ENCODE measurements at regions not wholly inside any gene's neighbourhood (a gene's known extent, or its start where the extent isn't known, plus 50 kb on each side); places are given as distances from the start of the nearest gene placed in this dataset.

GRCh38 chr10:78247821-78248220, 214.2 kb downstream of the RPS24 start:
- TF ChIP-seq NFIC (IDR thresholded peaks at IDR 0.05; ENCODE audit: borderline replicate concordance) = no peak
- TF ChIP-seq FOSL2 (IDR thresholded peaks at IDR 0.05; ENCODE audit: borderline replicate concordance, low read depth) = no peak
- TF ChIP-seq, protein P1, sequence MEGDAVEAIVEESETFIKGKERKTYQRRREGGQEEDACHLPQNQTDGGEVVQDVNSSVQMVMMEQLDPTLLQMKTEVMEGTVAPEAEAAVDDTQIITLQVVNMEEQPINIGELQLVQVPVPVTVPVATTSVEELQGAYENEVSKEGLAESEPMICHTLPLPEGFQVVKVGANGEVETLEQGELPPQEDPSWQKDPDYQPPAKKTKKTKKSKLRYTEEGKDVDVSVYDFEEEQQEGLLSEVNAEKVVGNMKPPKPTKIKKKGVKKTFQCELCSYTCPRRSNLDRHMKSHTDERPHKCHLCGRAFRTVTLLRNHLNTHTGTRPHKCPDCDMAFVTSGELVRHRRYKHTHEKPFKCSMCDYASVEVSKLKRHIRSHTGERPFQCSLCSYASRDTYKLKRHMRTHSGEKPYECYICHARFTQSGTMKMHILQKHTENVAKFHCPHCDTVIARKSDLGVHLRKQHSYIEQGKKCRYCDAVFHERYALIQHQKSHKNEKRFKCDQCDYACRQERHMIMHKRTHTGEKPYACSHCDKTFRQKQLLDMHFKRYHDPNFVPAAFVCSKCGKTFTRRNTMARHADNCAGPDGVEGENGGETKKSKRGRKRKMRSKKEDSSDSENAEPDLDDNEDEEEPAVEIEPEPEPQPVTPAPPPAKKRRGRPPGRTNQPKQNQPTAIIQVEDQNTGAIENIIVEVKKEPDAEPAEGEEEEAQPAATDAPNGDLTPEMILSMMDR (IDR thresholded peaks at IDR 0.05) = no peak
- TF ChIP-seq, protein P2, sequence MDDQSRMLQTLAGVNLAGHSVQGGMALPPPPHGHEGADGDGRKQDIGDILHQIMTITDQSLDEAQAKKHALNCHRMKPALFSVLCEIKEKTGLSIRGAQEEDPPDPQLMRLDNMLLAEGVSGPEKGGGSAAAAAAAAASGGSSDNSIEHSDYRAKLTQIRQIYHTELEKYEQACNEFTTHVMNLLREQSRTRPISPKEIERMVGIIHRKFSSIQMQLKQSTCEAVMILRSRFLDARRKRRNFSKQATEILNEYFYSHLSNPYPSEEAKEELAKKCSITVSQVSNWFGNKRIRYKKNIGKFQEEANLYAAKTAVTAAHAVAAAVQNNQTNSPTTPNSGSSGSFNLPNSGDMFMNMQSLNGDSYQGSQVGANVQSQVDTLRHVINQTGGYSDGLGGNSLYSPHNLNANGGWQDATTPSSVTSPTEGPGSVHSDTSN (IDR thresholded peaks at IDR 0.05) = no peak
- TF ChIP-seq, protein P3, sequence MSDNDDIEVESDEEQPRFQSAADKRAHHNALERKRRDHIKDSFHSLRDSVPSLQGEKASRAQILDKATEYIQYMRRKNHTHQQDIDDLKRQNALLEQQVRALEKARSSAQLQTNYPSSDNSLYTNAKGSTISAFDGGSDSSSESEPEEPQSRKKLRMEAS (IDR thresholded peaks at IDR 0.05; ENCODE audit: low read depth) = no peak
- TF ChIP-seq POLR2AphosphoS5 (IDR thresholded peaks at IDR 0.05; ENCODE audit: low read depth, low read length) = no peak
- TF ChIP-seq GABPA (IDR thresholded peaks at IDR 0.05; ENCODE audit: low read depth) = no peak
- no peak for TF ChIP-seq EZH2phosphoT487 (IDR thresholded peaks at IDR 0.05; ENCODE audit: borderline replicate concordance, low read depth)
- no peak for TF ChIP-seq JUND (IDR thresholded peaks at IDR 0.05)
